Stimulated activated CD8-positive, alpha-beta memory T cell treated with anti-CD3 and anti-CD28 coated beads, Interleukin-15, amount 100 ng/mL, for 1 hour (primary cell): ENCODE measurements at regions not wholly inside any gene's neighbourhood (a gene's known extent, or its start where the extent isn't known, plus 50 kb on each side); places are given as distances from the start of the nearest gene placed in this dataset.
"Not testable (repeated sequence)": the region's sequence is repeated elsewhere in the genome, so short reads cannot be mapped to it uniquely, and the experiment has no call there.

Experiments used
- DNase-seq: peaks from one replicate; pipeline ENCODE4 v3.0.0-alpha.2; 2020; ENCODE audit warnings: low read depth

- no peak for DNase-seq
These were observed 316.1 kb downstream of the OTUD1 start for GRCh38 chr10:23754941-23755340.

DNA sequence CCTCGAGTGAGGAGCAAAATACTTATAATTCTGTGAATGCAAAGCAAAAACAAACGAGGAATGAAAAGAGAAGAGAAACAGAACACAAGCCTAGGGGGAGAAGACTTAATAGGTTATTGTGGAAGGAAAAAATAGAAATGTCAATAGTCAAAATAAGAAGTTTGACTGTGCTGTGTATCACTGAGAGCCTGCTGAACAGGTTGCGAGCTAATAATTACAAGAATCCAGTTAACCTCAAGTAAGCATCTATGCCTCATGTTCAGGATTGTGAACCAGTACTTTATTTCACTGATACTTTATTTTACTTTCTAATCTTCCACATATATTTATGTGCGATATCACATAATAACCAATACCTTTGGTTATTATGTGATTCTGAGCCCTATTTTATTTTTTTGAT lies 316.7 kb downstream of the OTUD1 start:
- DNase-seq = no peak

DNA sequence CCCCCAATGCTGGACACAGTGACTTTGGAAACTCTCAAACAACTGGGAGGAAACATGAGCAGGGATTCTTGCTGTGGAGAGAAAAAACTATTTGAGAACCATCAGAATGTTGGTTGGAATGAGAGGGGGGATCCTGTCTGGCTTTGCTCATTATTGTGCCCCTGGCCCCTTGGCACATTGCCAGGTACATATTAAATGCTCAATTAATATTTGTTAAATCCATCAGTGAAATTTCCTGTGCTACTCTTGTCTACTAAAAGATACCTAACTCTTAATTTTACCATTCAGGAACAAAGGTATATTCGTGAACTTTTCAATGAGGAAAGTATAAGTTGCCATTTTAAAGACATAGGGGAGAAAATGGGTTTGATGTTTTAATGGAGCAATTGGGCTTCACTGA lies 329.4 kb downstream of the OTUD1 start:
- DNase-seq = no peak

- no peak for DNase-seq
These were observed 338.3 kb downstream of the OTUD1 start for GRCh38 chr10:23777153-23777552.

DNA sequence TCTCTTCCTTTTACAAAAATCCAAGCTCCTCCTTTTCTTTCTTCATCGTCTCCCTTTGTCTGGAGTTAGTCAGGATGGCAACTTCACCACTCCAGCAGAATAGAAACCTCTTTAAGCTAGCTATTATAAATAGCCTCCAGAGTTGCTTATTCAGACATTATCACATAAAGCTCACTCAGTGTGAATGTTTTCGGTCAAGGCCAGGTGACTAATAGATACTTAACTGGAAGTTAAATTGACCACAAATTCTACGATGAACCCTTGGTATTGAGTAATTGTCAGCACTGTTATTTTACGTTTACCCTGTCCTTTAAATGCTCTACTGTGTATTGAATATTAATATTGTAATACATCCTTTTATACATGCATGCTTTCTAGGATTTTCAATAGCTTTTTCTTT lies 340.4 kb downstream of the OTUD1 start:
- DNase-seq = no peak

DNA sequence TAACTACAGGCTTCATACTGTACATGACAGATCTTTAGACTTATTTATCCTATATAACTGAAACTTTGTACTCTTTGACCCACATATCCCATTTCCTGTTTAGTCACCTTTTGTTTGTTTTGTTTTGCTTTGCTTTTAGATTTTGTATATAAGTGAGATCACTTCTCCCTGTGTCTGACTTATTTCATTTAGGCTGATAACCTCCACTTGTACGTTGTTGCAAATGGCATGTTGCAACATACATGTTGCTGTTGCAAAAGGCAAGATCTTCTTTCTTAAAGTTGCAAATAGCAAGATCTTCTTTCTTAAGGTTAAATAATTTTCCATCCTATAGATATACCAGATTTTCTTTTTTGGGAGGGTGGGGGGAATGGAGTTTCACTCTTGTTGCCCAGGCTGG lies 341.5 kb downstream of the OTUD1 start:
- no peak for DNase-seq

DNA sequence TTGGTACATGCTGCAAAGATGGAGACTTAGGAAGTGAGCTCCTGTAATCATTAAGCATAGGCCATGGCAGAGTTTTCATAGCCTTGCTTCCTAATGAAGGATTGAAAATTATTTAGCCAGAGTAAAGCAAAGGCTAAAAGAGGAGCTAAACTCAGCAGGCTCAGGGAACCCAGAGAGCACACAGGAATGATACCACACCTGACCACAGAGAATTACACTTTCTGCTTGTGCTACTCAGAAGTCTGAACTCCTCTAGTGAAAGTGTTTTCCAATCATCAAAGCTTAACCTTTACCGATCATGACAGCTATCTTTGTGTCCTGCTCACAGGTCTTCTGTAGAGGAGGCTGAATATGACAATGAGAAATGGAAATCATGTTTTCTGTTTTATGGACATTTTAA lies 347.7 kb downstream of the OTUD1 start:
- DNase-seq = no peak

- no peak for DNase-seq
These were observed 354.7 kb downstream of the OTUD1 start for GRCh38 chr10:23793577-23793976.

GRCh38 chr10:23797452-23797851 lies 358.6 kb downstream of the OTUD1 start:
- not testable (repeated sequence) for DNase-seq

DNA sequence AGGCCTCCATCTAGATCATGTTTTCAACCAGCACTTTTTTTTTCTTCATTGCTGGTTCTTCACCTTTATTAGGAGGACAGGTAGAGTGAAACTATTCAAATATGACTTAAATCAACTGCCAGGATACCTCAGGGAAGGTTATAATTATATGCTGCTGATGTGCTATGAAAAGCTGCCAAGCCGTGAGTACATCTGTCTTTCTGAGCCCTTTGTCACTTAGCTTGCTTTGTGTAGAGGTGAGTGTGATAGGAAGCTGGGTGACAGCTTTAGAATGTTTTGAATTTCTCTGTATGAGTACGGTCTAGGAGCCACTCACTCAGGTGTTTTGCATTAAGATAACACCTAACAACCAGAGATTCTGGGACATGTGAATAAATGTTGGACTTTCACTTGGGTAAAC lies 365.2 kb downstream of the OTUD1 start:
- DNase-seq = no peak

GRCh38 chr10:23813687-23814086 lies 374.8 kb downstream of the OTUD1 start:
- no peak for DNase-seq

- DNase-seq = no peak
These were observed 379.6 kb downstream of the OTUD1 start for GRCh38 chr10:23818484-23818883.

- DNase-seq = no peak
These were observed 381.9 kb downstream of the OTUD1 start for GRCh38 chr10:23820792-23821191.

- DNase-seq = no peak
These were observed 384.1 kb upstream of the KIAA1217 start for GRCh38 chr10:23824822-23825221.

DNA sequence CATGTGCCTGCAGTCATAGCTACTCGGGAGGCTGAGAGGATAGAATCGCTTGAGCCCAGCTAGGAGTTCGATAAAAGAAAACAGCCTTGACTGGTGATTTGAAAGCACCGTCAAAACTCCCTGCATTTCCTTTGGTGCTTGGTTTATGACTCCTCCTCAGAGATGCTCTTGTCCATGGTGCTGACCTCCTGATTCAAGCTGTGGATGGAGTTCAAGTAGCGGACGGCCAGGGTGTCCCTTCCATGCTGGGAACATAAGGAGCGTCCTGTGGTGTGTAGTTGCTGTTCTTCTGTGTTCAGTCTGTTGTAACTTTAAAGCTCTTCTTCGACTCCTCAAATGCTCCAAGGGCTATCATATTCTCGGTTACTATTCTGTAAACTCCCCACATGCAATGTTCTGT lies 382.5 kb upstream of the KIAA1217 start:
- DNase-seq = no peak

DNA sequence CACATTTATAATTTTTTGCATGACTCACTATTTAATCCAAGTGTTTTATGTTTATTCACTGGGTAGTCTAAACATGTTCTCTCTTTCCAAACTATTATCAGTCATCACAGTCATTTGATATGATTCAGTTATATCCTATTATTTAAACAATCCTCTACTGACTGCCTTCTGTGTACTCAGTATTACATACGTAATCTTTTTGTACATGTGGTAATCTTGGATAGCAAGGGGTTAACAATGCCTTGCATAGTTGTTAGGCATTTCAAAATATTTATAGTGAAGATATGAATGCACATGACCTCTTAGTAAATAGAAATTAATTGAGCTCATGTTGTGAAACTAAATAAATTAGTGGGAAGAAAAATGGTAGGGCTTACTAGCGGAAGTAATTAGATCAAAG lies 379.4 kb upstream of the KIAA1217 start:
- no peak for DNase-seq

- DNase-seq = no peak
These were observed 374.8 kb upstream of the KIAA1217 start for GRCh38 chr10:23834091-23834490.

- DNase-seq = no peak
These were observed 358.3 kb upstream of the KIAA1217 start for GRCh38 chr10:23850631-23851030.

- no peak for DNase-seq
These were observed 349.3 kb upstream of the KIAA1217 start for GRCh38 chr10:23859598-23859997.

- no peak for DNase-seq
These were observed 344.2 kb upstream of the KIAA1217 start for GRCh38 chr10:23864631-23865147.

GRCh38 chr10:23866985-23867384 lies 342.0 kb upstream of the KIAA1217 start:
- DNase-seq = not testable (repeated sequence)

DNA sequence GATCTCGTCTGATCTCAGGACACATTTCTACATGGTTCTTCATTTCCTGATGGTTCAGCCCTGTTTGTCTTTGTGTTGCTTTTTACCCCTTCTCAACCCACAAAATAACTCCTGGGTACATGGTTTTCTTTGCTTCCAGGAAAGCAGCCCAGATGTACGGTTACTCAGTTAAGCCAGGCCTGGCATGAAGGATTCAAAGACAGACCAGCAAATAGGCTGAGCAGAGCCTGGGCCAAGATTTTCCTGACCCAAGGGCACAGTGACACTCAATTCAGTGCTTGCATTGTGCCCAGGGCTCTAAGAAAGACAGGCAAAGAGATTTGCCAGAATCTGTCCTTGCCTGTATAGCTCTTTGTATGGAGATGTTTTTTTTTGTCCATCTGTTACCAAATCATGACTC lies 340.8 kb upstream of the KIAA1217 start:
- DNase-seq = no peak

- DNase-seq = no peak
These were observed 339.4 kb upstream of the KIAA1217 start for GRCh38 chr10:23869548-23869947.

GRCh38 chr10:23869996-23870395 lies 338.9 kb upstream of the KIAA1217 start:
- DNase-seq = no peak
